Fibroblast of skin of right biceps (primary cell): ENCODE measurements at regions not wholly inside any gene's neighbourhood (a gene's known extent, or its start where the extent isn't known, plus 50 kb on each side); places are given as distances from the start of the nearest gene placed in this dataset.

Experiments used
- DNase-seq: peaks from one replicate; pipeline ENCODE4 v3.0.0-alpha.2; 2013

- DNase-seq = no peak
Observed at GRCh38 chr12:11946161-11946560, 124.6 kb upstream of the BCL2L14 start.

DNA sequence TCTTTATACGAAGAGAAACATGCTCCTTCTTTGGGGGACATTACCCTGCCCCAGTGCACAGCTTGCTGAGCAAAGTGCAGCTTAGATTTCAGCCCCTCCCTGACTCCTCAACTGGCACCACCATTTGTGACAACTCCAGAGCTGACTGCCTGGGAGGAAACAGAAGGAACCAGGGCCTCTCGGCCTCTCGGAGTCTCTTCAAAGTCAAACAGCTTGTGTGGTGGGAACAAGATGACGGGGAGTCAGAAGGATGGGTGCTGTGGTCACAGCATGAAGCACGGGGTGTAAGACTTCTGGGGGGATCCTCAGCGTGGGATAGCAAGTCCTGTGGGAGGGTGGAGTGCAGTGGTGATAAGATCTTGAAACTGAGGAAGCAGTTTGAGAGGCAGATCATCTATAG lies 123.5 kb upstream of the BCL2L14 start:
- no peak for DNase-seq

DNA sequence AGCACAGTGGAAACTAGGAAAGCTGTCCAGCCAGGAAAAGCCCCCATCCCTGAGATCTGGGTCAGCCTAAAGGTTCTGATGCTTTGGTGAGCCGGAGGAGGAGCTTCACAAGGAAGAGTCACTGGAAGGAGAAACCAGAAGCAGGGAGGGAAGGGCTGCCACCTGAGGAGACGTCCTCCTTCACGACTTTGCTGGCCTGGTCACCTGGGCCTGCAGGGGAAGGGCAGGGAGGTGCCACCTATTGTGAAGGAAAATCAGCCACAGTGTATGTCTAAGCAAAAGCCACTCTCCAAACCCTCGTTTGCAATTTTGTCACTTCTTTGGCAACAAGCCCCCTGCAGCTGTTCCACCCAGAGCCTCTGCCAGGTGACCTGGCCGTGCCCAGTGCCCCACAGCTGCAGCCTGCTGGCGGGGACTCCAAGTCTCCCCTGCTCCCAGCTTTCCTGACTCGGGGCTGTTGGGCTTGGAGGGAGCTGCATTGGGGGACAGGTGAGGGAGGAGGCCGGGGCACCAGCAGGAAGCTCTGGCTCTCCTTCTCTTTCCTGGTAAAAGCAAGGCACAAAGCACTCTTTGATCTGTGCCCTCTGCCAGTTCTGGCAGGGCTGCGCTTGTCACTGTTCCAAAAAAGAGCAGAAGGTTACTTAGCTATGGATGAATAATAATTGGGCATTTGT lies 120.9 kb upstream of the BCL2L14 start:
- no peak for DNase-seq

GRCh38 chr12:11951209-11951608 lies 119.5 kb upstream of the BCL2L14 start:
- no peak for DNase-seq

- no peak for DNase-seq
Observed at GRCh38 chr12:11953523-11953922, 117.2 kb upstream of the BCL2L14 start.

DNA sequence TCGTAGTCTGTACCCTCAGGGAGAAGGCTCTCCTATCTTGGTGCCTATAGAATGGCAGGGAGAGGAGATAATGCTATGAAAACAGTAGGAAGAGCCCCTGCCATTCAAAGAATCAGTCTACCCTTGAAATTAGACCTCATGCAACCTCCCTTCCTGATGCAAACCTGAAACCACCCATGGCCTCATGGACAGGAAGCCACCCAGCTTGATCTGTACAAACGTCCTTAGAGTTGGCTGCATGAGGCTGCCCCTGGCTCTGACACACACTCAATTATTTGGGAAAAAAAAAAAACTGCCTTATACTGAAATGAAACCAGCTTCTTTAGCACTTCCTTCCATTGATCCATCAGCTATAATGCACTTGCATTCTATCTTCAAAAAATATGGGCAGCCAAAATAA lies 116.6 kb upstream of the BCL2L14 start:
- no peak for DNase-seq

- peak; percentile 95 for DNase-seq
Observed at GRCh38 chr12:11958221-11959091, 112.3 kb upstream of the BCL2L14 start.

DNA sequence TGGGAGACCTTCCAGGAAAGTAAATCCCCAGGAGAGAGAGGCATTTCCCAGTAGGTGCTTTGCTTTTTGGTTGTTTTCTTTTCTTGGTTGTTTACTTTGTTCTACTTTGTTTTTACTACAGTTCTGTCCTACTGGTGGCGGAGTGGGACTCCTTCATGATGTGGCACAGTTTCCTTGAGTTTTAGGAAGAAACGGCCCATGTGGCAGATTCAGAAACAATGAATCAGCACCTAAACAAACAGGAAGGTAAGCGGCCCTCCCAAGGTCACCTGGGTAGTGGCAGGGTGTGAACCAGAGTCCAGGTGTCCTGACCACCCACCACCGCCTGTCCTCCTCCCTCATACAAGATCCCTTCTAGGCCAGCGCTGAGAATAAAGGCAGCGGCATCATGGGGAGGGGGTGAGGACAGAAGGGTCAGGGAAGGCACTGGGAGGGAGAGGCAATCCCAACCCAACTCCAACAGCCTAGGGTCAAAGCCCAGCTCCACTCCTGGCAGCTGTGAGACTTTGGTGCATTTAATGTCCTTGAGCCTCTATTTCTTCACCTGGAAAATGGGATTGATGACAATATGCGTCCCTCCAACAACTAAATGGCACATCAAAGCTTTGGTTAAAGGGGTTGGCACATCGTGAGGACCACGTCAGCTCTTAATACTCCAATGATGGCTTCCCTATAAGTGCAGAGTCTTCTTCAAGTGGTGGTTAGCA lies 111.5 kb upstream of the BCL2L14 start:
- peak; percentile 33 for DNase-seq

DNA sequence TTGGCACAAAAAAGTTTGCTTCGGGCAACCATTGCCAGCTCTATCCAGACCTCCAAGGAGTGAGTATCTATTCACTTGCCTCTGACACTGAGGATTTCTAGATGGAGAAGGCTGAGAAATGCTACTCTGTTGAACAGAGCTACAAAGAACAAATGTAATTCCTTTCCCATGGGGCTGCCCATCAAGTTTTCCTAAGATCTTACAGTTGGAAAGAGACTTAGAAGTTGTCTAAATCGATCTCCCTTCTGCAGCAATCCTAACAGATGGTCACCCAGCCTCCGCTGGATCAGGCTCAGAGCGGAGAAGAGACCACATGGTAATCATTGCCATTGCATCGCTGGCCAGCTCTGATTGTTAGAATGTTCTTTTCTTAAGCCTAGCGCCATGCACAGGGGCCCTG lies 110.1 kb upstream of the BCL2L14 start:
- no peak for DNase-seq

DNA sequence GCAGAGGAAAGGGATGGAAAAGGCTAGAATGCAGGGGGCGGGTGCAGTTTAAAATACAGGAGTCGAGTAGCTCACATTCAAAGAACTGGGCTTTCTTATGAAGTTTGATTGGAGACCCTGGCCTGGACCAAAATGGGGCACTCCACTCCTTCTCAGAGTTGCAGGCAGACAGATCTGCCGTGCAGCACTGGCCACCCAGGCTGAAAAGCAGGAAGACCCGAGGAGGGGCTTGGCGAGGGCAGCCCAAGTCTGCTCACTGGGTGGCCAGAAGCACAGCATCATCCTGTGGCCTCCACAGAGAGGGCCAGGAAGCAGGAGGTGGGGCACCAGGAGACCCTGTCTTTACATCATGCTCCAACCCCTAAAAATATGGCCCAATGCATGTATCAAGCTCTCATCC lies 109.1 kb upstream of the BCL2L14 start:
- DNase-seq = no peak

DNA sequence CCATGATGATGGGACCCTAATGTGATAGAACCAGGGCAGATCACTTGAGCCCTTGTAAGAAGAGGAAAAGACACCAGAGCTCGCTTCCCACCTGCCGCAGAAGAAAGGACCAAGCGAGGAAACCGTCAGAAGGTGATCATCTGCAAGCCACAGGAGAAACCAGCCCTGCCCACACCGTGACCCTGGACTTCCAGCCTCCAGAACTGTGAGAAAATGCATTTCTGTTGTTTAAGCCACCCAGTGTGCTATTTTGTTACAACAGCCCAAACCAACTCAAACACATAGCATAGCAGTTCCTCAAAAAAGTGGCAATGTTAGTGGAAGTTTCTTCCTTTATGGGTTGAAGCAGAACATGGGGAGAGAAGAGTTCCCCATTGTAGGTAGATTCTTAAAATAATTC lies 107.9 kb upstream of the BCL2L14 start:
- no peak for DNase-seq

DNA sequence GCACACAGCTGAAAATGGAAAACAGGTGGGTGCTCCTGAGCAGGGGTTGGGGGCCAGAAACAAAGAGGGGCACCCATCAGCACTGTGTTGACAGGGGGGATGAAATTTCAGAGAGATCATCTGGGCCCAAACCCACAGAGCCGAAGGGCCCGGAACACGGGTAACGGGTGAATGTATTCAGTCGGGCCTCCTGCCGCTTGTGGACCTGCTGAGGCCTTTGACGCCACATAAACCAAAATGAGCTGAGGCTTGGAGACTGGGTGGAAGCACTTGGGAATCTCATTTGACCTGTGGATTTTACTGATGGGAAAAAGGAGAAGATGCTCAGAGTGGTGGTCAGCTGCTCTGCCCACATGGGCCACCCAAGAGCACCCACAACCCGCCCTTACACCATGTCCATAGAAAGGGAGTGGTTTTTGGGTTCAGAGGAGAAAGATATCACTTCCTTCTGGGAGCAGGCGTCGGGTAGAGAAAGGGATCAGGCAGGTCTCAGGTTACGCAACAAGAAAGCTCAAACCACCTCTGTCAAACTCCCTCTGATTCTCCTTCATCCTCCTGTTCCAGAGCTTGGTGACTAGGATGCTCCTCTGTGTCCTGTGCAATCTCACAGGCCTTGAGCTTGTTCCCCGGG lies 106.8 kb upstream of the BCL2L14 start:
- no peak for DNase-seq

DNA sequence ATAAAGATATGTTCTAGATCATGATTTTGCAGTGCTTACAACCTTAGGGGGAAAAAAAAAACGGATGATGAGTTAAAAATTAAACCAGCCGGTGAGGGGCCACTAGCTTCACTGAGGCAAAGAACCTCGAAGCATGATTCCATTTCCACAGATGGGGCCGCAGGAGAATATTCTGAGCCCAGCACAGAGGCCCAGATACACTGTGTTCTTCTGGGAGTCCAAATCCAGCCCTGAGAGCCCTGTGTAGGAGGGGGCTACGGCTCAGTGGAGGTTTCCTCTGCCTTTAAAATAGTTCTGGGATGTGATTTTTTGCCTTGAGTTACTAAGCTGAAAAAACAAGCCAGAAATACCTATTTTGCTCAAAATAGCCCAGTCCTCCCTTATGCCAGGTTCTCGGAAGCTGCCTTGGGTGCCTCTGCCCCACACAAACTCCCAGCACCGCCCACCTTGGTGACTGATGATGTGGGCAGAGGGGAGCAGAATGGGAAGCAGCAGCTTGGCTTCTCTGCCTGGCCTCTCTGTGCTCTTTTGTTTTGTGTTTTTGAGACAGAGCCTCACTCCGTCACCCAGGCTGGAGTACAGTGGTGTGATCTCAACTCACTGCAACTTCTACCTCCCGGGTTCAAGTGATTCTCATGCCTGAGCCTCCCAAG lies 105.4 kb upstream of the BCL2L14 start:
- DNase-seq = no peak

DNA sequence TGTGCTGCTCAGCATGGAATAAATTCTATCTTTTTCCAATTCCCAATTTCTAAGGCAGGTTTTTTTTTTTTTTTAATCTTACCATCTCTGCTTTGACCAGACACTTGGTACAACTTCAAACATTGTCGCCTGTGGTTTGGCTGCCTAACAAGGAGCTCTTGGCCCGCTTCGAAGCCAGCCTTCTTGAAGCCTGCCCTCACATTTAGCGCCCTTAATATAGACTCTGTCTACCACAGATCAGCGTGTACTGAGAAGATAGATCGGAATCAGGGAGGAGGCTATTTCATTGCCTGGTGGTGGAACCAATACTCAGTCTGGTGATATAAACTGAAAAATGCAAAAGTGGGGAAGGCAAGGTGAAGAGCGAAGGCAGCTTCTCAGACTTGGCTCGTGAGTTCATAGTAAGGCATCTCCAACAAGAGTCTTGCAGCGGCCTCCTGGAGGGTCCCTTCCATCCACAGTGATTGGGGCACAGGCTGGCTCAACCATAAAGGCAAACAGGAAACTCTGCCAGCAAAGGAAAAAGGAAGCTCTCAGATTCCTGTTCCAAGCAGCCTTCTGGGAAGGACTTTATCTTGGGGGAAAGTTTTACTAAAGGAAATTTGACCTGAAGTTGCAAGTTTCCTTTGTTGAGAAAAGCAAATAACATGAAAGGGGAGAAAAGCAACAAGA lies 103.2 kb upstream of the BCL2L14 start:
- no peak for DNase-seq

DNA sequence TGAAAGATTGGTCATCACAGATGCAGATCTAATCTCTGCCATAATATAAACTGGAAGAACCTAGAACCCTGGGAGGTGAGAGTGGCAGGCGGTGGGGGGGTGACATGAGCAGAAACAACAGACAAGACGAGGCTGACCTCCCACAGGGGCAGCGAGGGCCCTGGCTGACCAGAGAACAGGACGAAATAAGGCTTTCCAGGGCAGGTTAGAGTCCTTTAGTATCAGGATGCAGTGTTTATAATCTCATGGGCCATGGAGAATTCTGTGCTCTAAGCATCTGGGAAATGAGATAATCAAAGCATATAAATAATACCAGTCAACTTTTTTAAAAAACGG lies 102.7 kb upstream of the BCL2L14 start:
- DNase-seq = no peak

GRCh38 chr12:11968516-11968915 lies 102.2 kb upstream of the BCL2L14 start:
- DNase-seq = no peak

GRCh38 chr12:11969437-11970154 lies 101.1 kb upstream of the BCL2L14 start:
- no peak for DNase-seq

- DNase-seq = no peak
Observed at GRCh38 chr12:11970155-11970520, 100.6 kb upstream of the BCL2L14 start.

- DNase-seq = no peak
Observed at GRCh38 chr12:11973396-11973795, 97.3 kb upstream of the BCL2L14 start.

DNA sequence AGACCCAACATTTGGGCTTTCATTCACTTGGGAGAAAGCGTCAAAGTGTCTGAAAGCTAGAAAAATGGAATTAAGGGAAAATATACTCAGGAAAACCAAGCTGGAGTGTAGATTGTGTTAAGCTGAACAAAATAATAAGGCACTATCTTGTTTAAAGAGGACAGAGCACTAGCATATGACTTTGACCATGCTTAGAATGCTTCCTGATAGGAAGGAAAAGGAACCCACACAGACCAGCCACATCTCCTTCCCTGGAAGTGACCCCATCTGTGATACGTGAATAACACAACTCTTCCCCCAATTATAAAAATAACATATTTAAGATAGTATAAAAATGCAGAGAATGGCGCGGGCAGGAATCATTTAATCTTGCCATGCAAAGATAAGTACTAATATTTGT lies 94.7 kb upstream of the BCL2L14 start:
- no peak for DNase-seq

DNA sequence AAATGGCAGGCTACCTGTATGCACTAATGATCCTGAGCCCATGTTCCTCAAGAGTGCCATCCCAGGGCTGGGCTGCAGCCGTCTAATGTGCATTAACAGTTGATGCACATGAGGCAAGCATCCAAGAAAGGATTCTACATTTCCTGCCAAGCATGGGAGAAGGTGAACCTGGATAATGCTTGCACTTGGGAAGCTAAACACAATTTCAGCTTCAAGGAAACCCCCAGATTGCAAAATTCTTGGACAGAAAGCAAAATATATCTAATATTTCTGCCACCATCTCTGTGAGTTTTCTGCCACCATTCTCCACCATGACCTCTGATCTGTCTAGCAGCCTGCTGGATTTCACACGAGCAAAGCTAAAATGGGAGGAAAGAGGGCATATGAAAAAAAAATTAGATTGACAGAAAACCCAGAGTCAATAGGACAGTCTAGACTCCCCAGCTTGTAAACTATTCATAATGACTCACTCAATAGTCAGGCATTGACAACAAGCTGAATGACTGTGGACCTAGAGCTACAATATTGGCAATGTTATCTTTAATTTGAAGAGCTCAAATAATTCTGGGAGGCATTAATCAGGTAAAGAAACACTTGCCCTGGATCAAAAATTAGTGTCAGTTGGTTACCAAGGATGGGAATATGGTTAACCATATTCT lies 91.9 kb upstream of the BCL2L14 start:
- DNase-seq = peak; percentile 47
